Sigmoid colon (tissue), 3 donors: ENCODE measurements at regions not wholly inside any gene's neighbourhood (a gene's known extent, or its start where the extent isn't known, plus 50 kb on each side); places are given as distances from the start of the nearest gene placed in this dataset.

ENCODE experiments used
- CTCF ChIP-seq, 4 experiments: fragments of 450-650 bp in 3 of 4; fragments of 200-600 bp in 1 of 4; IDR thresholded peaks; one replicate each; pipeline ENCODE4 v1.5.1; 2016 to 2019; ENCODE audit warnings: antibody characterized with exemption in 4 of 4, mild to moderate bottlenecking in 3 of 4, moderate library complexity in 2 of 4
- POLR2A ChIP-seq, 2 donors: fragments of 450-650 bp; IDR thresholded peaks; one replicate each; pipeline ENCODE4 v1.6.1; 2016; ENCODE audit warnings: antibody characterized with exemption in 2 of 2, mild to moderate bottlenecking in 2 of 2, moderate library complexity in 2 of 2

DNA sequence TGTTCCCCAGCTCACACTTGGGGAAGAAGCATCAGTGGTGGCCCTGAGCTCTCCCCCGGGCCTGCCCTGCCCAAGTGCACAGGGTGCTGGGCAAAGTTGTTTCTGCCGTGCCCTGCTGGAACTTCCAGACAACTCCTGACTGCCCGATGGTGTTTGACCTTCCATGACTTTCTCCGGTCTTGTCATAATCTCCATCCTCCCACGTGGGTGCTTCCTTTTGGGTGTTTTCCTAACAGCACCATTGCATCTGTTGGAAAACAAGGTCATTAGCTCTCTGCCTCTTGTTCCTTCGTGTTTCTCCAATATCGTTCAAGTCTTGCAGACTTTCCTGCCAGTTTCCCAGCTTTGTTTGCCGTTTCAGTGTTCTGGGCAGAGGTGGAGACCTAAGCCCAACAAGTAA is 68.7 kb upstream of the TIAM2 start:
- TF ChIP-seq CTCF (IDR thresholded peaks at IDR 0.05) (no peak), POLR2A (IDR thresholded peaks at IDR 0.05) (no peak)
